ENCODE measurements at regions not wholly inside any gene's neighbourhood (a gene's known extent, or its start where the extent isn't known, plus 50 kb on each side); places are given as distances from the start of the nearest gene placed in this dataset.

DNA sequence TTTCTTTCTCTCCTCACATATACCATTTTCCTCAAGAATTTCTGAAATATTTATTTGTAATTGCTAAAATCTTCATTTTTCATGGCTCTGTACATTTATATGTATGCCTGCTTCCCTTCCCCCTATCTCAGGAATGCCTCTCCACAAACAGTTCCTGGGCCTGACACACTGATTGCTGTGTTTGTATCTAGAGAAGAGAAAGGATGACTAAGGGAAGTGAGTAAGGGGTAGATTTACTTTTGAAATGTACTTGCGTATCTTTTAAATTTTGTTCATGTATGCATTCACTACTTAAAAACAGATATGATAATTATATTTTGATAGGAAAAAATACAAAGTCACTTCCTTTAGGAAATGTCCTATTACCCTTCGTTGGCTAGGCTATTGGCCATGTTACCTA is 790.8 kb downstream of the PCDH18 start:
- TF ChIP-seq, protein P1, sequence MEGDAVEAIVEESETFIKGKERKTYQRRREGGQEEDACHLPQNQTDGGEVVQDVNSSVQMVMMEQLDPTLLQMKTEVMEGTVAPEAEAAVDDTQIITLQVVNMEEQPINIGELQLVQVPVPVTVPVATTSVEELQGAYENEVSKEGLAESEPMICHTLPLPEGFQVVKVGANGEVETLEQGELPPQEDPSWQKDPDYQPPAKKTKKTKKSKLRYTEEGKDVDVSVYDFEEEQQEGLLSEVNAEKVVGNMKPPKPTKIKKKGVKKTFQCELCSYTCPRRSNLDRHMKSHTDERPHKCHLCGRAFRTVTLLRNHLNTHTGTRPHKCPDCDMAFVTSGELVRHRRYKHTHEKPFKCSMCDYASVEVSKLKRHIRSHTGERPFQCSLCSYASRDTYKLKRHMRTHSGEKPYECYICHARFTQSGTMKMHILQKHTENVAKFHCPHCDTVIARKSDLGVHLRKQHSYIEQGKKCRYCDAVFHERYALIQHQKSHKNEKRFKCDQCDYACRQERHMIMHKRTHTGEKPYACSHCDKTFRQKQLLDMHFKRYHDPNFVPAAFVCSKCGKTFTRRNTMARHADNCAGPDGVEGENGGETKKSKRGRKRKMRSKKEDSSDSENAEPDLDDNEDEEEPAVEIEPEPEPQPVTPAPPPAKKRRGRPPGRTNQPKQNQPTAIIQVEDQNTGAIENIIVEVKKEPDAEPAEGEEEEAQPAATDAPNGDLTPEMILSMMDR (IDR thresholded peaks at IDR 0.05): no peak
- peaks cover 7% of the 10 kb centered on the region for H3K9me3 Mint-ChIP-seq (ENCODE audit: unreplicated experiment)
- no peak for DNase-seq (ENCODE audit: extremely low spot score, unreplicated experiment)

DNA sequence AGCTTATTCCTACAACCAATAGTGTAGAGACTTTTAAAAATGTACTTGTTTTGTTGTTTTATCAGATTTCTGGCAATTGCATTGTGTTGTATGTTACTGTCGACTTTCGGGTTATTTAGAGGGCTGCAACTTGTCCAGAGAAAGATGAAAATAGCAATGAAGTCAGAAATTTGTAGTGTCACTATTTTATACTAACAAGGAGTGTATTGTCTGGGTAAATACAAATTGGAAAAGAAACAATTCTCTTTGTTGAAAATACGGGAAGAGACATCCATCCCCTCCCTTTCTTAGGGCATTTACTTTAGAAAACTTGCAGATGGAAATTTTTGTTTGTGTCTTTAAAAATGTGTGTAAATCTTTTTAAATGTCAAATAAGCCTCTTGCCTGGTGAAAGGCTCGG is 792.0 kb downstream of the PCDH18 start:
- Mint-ChIP-seq H3K4me3 (ENCODE audit: unreplicated experiment) (no peak overlapping the region), H3K36me3 (ENCODE audit: unreplicated experiment) (no peaks in the 10 kb centered on the region), H3K27ac (ENCODE audit: unreplicated experiment) (no peak overlapping the region), H3K27me3 (ENCODE audit: unreplicated experiment) (no peaks in the 10 kb centered on the region), H3K4me1 (ENCODE audit: unreplicated experiment) (peaks cover 12% of the 10 kb centered on the region), H3K9me3 (ENCODE audit: unreplicated experiment) (peaks cover 7% of the 10 kb centered on the region)
- no peak for DNase-seq (ENCODE audit: extremely low spot score, unreplicated experiment)
- TF ChIP-seq, protein P1 (IDR thresholded peaks at IDR 0.05): no peak

More for the DNA sequence above, 790.8 kb downstream of the PCDH18 start:
- Mint-ChIP-seq H3K36me3 (ENCODE audit: unreplicated experiment) (no peaks in the 10 kb centered on the region), H3K27me3 (ENCODE audit: unreplicated experiment) (no peaks in the 10 kb centered on the region), H3K27ac (ENCODE audit: unreplicated experiment) (no peak overlapping the region), H3K4me1 (ENCODE audit: unreplicated experiment) (peaks cover 12% of the 10 kb centered on the region), H3K4me3 (ENCODE audit: unreplicated experiment) (no peak overlapping the region)

DNA sequence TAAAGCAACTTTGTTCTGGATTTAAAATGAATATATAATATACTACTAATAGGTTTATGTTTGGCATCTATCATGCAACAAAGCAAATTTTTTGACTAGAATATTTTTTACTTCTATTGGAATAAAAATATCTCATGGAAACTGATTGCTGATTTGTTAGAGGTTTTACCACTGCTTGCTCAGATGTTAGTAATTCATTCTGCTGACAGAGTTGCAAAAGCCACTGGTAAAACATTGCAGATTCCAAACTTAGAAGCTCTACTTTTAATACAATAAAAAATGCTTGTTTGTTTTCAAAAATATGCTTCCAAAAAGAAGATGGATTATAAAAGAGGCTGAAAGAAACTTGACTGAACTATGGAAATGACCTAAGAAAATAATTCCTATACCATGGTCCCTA is 795.2 kb downstream of the PCDH18 start:
- Mint-ChIP-seq H3K9me3 (ENCODE audit: unreplicated experiment) (no peaks in the 10 kb centered on the region), H3K4me1 (ENCODE audit: unreplicated experiment) (peaks cover 7% of the 10 kb centered on the region), H3K27me3 (ENCODE audit: unreplicated experiment) (no peaks in the 10 kb centered on the region), H3K36me3 (ENCODE audit: unreplicated experiment) (peaks cover 2% of the 10 kb centered on the region), H3K27ac (ENCODE audit: unreplicated experiment) (no peak overlapping the region), H3K4me3 (ENCODE audit: unreplicated experiment) (no peak overlapping the region)
- TF ChIP-seq, protein P1 (IDR thresholded peaks at IDR 0.05): no peak
- no peak for DNase-seq (ENCODE audit: extremely low spot score, unreplicated experiment)

DNA sequence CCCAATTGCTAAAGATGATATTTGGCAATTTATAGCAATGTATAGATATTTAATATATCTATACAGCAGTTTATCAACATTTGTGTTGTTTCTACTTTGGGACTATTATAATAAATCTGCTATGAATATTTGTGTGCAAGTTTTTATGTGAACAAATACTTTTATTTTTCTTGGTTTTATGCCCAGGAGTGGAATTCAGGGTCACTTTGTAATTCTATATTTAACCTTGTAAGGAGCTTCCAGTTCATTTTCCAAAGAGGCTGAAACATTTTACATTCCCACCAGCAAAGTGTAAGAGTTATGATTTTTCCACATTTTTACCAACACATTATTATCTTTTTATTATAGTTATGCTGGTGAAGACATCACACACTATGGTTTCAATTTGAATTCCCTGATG is 801.3 kb downstream of the PCDH18 start:
- TF ChIP-seq, protein P1 (IDR thresholded peaks at IDR 0.05): no peak
- DNase-seq (ENCODE audit: extremely low spot score, unreplicated experiment): no peak
- Mint-ChIP-seq H3K27me3 (ENCODE audit: unreplicated experiment) (no peaks in the 10 kb centered on the region), H3K9me3 (ENCODE audit: unreplicated experiment) (no peaks in the 10 kb centered on the region), H3K4me3 (ENCODE audit: unreplicated experiment) (no peak overlapping the region), H3K27ac (ENCODE audit: unreplicated experiment) (no peak overlapping the region), H3K4me1 (ENCODE audit: unreplicated experiment) (peaks cover 16% of the 10 kb centered on the region), H3K36me3 (ENCODE audit: unreplicated experiment) (peaks cover 2% of the 10 kb centered on the region)

DNA sequence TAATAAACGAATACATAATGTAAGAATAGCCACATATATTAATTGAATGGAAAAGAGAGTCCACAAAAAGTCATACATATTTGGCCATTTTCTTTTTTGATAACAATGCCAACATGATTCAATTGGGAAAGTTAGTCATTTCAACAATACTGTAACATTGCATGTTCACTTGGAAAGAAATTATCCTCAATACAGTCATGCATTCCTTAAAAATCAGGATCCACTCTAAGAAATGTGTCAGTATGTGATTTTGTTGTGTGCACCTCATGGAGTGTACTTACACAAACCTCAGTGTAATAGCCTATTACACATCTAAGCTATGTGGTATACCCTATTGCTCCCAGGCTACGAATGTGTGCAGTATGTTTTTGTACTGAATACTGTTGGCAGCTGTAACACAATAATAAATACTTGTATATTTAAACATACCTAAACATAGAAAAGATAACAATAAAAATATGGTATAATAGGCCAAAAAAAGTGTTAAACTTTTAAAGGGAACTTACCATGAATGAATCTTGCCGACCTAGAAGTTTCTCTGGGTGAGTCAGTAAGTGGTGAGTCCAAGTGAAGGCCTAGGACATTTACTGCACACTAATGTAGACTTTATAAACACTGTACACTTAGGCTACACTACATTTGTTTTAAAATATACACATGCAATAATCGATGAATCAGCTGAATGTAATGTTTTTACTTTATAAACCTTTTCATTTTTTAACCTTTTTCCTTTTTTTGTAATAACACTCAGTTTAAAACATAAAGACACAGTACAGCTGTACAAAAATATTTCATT is 806.8 kb downstream of the PCDH18 start:
- Mint-ChIP-seq H3K36me3 (ENCODE audit: unreplicated experiment) (no peaks in the 10 kb centered on the region), H3K9me3 (ENCODE audit: unreplicated experiment) (peaks cover 7% of the 10 kb centered on the region), H3K27me3 (ENCODE audit: unreplicated experiment) (no peaks in the 10 kb centered on the region), H3K27ac (ENCODE audit: unreplicated experiment) (no peak overlapping the region), H3K4me3 (ENCODE audit: unreplicated experiment) (no peak overlapping the region), H3K4me1 (ENCODE audit: unreplicated experiment) (peaks cover 5% of the 10 kb centered on the region)
- TF ChIP-seq, protein P1 (IDR thresholded peaks at IDR 0.05): no peak
- no peak for DNase-seq (ENCODE audit: extremely low spot score, unreplicated experiment)
